H1 (cell line): ENCODE measurements at regions not wholly inside any gene's neighbourhood (a gene's known extent, or its start where the extent isn't known, plus 50 kb on each side); places are given as distances from the start of the nearest gene placed in this dataset.
"Not testable (repeated sequence)": the region's sequence is repeated elsewhere in the genome, so short reads cannot be mapped to it uniquely, and the experiment has no call there.

Experiments used
- CTCF ChIA-PET: fragments of 300-600 bp; sonication (Branson Sonifier 250); formaldehyde crosslinking; loops from one replicate; lab custom pipeline; 2021; ENCODE audit not compliant: partially characterized antibody; lab: Charles Lee
- POLR2A ChIA-PET: fragments of 300-600 bp; sonication (Branson Sonifier 250); formaldehyde crosslinking; loops from one replicate; lab custom pipeline; 2021; ENCODE audit warnings: inconsistent platforms; ENCODE audit not compliant: partially characterized antibody; lab: Charles Lee
- DNase-seq, 2 experiments: peaks; one replicate each; pipeline versions ENCODE4 v3.0.0 to v3.0.0-alpha.2; 2010 to 2022; ENCODE audit warnings: low spot score in 2 of 2, low read depth in 1 of 2, mixed read lengths in 1 of 2
- FAIRE-seq: peaks from 2 replicates; lab custom pipeline; 2011; peaks lifted over from hg19 to GRCh38; lab: Jason Lieb, UNC
- H2AFZ ChIP-seq: 2 replicates; pipeline ENCODE4 v1.8.1; 2012; ENCODE audit warnings: low read length, inconsistent platforms
- H2AK5ac ChIP-seq: 2 replicates; pipeline ENCODE4 v1.6.1; 2013; ENCODE audit warnings: low read depth, low read length
- H2BK120ac ChIP-seq: replicated peaks from 2 replicates; pipeline ENCODE3; 2013; ENCODE audit warnings: low read depth, low read length, inconsistent platforms
- H2BK12ac ChIP-seq: 2 replicates; pipeline ENCODE4 v1.6.1; 2013; ENCODE audit warnings: low read depth, low read length
- H2BK15ac ChIP-seq: 2 replicates; pipeline ENCODE4 v1.6.1; 2013; ENCODE audit warnings: low read length
- H2BK20ac ChIP-seq: 2 replicates; pipeline ENCODE4 v1.6.1; 2013; ENCODE audit warnings: low read length
- H2BK5ac ChIP-seq: 2 replicates; pipeline ENCODE4 v1.6.1; 2013; ENCODE audit warnings: low read depth, low read length
- H3K14ac ChIP-seq: 2 replicates; pipeline ENCODE4 v1.6.1; 2013; ENCODE audit warnings: inconsistent platforms; ENCODE audit not compliant: insufficient read length
- H3K18ac ChIP-seq: 2 replicates; pipeline ENCODE4 v1.6.1; 2013; ENCODE audit warnings: low read length; ENCODE audit errors: extremely low read depth
- H3K23ac ChIP-seq: 2 replicates; pipeline ENCODE4 v1.6.1; 2013; ENCODE audit warnings: inconsistent platforms; ENCODE audit not compliant: insufficient read length
- H3K23me2 ChIP-seq: 2 replicates; pipeline ENCODE4 v1.6.1; 2013; ENCODE audit warnings: low read depth, low read length
- H3K27ac ChIP-seq: 2 replicates; pipeline ENCODE4 v1.6.1; 2011; ENCODE audit warnings: low read depth, low read length, inconsistent platforms
- H3K27me3 ChIP-seq, 4 experiments: replicated peaks in 1 of 4; 1 replicate in 1 of 4; 2 replicates in 3 of 4; pipeline versions ENCODE4 v1.6.1 to v1.8.1; 2011 to 2013; ENCODE audit warnings: low read length in 3 of 4, mild to moderate bottlenecking in 3 of 4, inconsistent platforms in 2 of 4, mixed read lengths in 2 of 4, moderate library complexity in 1 of 4; ENCODE audit not compliant: control insufficient read depth in 3 of 4, insufficient read depth in 3 of 4; ENCODE audit errors: extremely low read depth in 1 of 4
- H3K36me3 ChIP-seq, 4 experiments: 2 replicates each; pipeline versions ENCODE4 v1.6.1 to v1.8.1; 2011 to 2013; ENCODE audit warnings: mild to moderate bottlenecking in 4 of 4, low read length in 3 of 4, moderate library complexity in 2 of 4, control low read depth in 1 of 4, inconsistent platforms in 1 of 4; ENCODE audit not compliant: insufficient read depth in 4 of 4, control insufficient read depth in 2 of 4
- H3K4ac ChIP-seq: replicated peaks from 2 replicates; pipeline ENCODE3; 2013; ENCODE audit warnings: low read length, low read depth, mixed read lengths, inconsistent platforms; ENCODE audit not compliant: insufficient read length
- H3K4me1 ChIP-seq, 4 experiments: replicated peaks in 1 of 4; 1 replicate in 1 of 4; 2 replicates in 3 of 4; pipeline versions ENCODE4 v1.6.1 to v1.8.1; 2011 to 2013; ENCODE audit warnings: low read length in 3 of 4, inconsistent platforms in 2 of 4, mixed read lengths in 1 of 4; ENCODE audit not compliant: insufficient read depth in 4 of 4, control insufficient read depth in 3 of 4
- H3K4me2 ChIP-seq, 2 experiments: 2 replicates each; pipeline versions ENCODE4 v1.6.1 to v1.8.1; 2011 to 2013; ENCODE audit warnings: low read depth in 2 of 2, low read length in 2 of 2, control low read depth in 1 of 2, inconsistent platforms in 1 of 2, mild to moderate bottlenecking in 1 of 2; ENCODE audit not compliant: insufficient read depth in 1 of 2
- H3K4me3 ChIP-seq, 4 experiments: fragments of 200-600, 300-600 bp in 1 of 4; sonication (generic), shearing (Covaris generic), sonication (Bioruptor Twin) in 1 of 4; 2 replicates each; pipeline versions ENCODE4 v1.5.1 to v1.8.1; 2011 to 2016; ENCODE audit warnings: low read length in 4 of 4, low read depth in 3 of 4, control low read depth in 2 of 4, inconsistent platforms in 2 of 4, mild to moderate bottlenecking in 2 of 4, mixed read lengths in 1 of 4, moderate library complexity in 1 of 4; ENCODE audit not compliant: insufficient read depth in 2 of 4; ENCODE audit errors: extremely low read depth in 1 of 4
- H3K56ac ChIP-seq: replicated peaks from 2 replicates; pipeline ENCODE3; 2013; ENCODE audit warnings: low read depth, mild to moderate bottlenecking, mixed read lengths, low read length, inconsistent platforms; ENCODE audit not compliant: insufficient read length
- H3K79me1 ChIP-seq: 2 replicates; pipeline ENCODE4 v1.6.1; 2013; ENCODE audit warnings: low read depth, low read length, control low read depth
- H3K79me2 ChIP-seq, 2 experiments: 2 replicates each; pipeline versions ENCODE4 v1.6.1 to v1.8.1; 2012 to 2013; ENCODE audit warnings: low read length in 2 of 2, mild to moderate bottlenecking in 2 of 2, inconsistent platforms in 1 of 2; ENCODE audit not compliant: insufficient read depth in 2 of 2, control insufficient read depth in 1 of 2
- H3K9ac ChIP-seq, 4 experiments: replicated peaks in 1 of 4; 1 replicate in 1 of 4; 2 replicates in 3 of 4; pipeline versions ENCODE4 v1.6.1 to v1.8.1; 2011 to 2013; ENCODE audit warnings: low read depth in 3 of 4, low read length in 3 of 4, control low read depth in 2 of 4, mild to moderate bottlenecking in 2 of 4, moderate library complexity in 2 of 4, inconsistent platforms in 1 of 4; ENCODE audit errors: extremely low read depth in 1 of 4
- H3K9me3 ChIP-seq, 2 experiments: 2 replicates each; pipeline versions ENCODE4 v1.6.1 to v1.8.1; 2012 to 2013; ENCODE audit warnings: mild to moderate bottlenecking in 2 of 2, moderate library complexity in 2 of 2, control low read depth in 1 of 2, inconsistent platforms in 1 of 2, low read depth in 1 of 2, low read length in 1 of 2, mixed read lengths in 1 of 2; ENCODE audit not compliant: insufficient read depth in 2 of 2
- H4K20me1 ChIP-seq, 2 experiments: replicated peaks in 1 of 2; 2 replicates each; pipeline versions ENCODE3 to v1.8.1; 2011 to 2013; ENCODE audit warnings: inconsistent platforms in 2 of 2, low read length in 2 of 2, mild to moderate bottlenecking in 1 of 2; ENCODE audit not compliant: insufficient read depth in 2 of 2, control insufficient read depth in 1 of 2
- H4K5ac ChIP-seq: 2 replicates; pipeline ENCODE4 v1.6.1; 2013; ENCODE audit warnings: low read length, low read depth, mixed read lengths, inconsistent platforms; ENCODE audit not compliant: insufficient read length
- H4K8ac ChIP-seq: 2 replicates; pipeline ENCODE4 v1.8.0; 2013; ENCODE audit warnings: mild to moderate bottlenecking, moderate library complexity, low read length, inconsistent platforms; ENCODE audit not compliant: insufficient read depth; ENCODE audit errors: extremely low read depth
- H4K91ac ChIP-seq: replicated peaks from 2 replicates; pipeline ENCODE3; 2013; ENCODE audit warnings: low read length, mixed read lengths, inconsistent platforms; ENCODE audit not compliant: insufficient read length
- BCL11A ChIP-seq, 2 experiments: IDR thresholded peaks; one replicate each; pipeline ENCODE4 v1.6.1; 2011; ENCODE audit warnings: low read depth in 2 of 2, low read length in 2 of 2, mild to moderate bottlenecking in 2 of 2
- MAX ChIP-seq: IDR thresholded peaks from 2 replicates; pipeline ENCODE4 v1.6.1; 2012; ENCODE audit warnings: inconsistent platforms
- WGBS, 2 experiments: shearing (Covaris generic) in 1 of 2; methylation state at CpG; one replicate each; pipeline versions ENCODE4 v1.1.6 to v1.1.7; 2013 to 2015; ENCODE audit warnings: low lambda C conversion rate in 2 of 2, mixed read lengths in 2 of 2, inconsistent platforms in 1 of 2, low coverage in 1 of 2, missing lambda C conversion rate in 1 of 2; ENCODE audit not compliant: insufficient replicate concordance in 2 of 2, insufficient coverage in 1 of 2, insufficient read length in 1 of 2; ENCODE audit errors: extremely low coverage in 1 of 2, missing lambda C conversion rate in 1 of 2; 5-methylcytosine and 5-hydroxymethylcytosine counted together

GRCh38 chr11:103812680-103813079 is 223.8 kb upstream of the DDI1 start:
- no peak overlapping the region for H2AK5ac ChIP-seq
- no peaks in the 10 kb centered on the region; the same call in 1 of the 2 replicates for H3K23me2 ChIP-seq
- DNase-seq, result no peak
- no peaks in the 10 kb centered on the region for H3K27me3 ChIP-seq
- POLR2A ChIA-PET, result no interaction called here
- no peaks in the 10 kb centered on the region for H3K79me2 ChIP-seq
- H2BK5ac ChIP-seq, result no peak overlapping the region
- H2BK20ac ChIP-seq, result no peak overlapping the region
- no peak overlapping the region for H3K56ac ChIP-seq
- no peak overlapping the region for H3K4me2 ChIP-seq
- H4K5ac ChIP-seq, result no peak overlapping the region
- CTCF ChIA-PET, result no interaction called here
- no peak overlapping the region for H3K27ac ChIP-seq
- no peak overlapping the region for H2BK12ac ChIP-seq
- no peak overlapping the region for H2BK15ac ChIP-seq
- H4K20me1 ChIP-seq, result no peaks in the 10 kb centered on the region
- H3K4me1 ChIP-seq, result peaks cover 0 to 12% (median 7%) of the 10 kb centered on the region in 4 experiments; a peak in 4 of 7 replicates
- H3K23ac ChIP-seq, result no peak overlapping the region
- no peak overlapping the region for H2AFZ ChIP-seq
- no peak overlapping the region for H2BK120ac ChIP-seq
- H4K91ac ChIP-seq, result no peak overlapping the region
- H4K8ac ChIP-seq, result no peak overlapping the region
- H3K79me1 ChIP-seq, result no peaks in the 10 kb centered on the region
- no peak overlapping the region for H3K4ac ChIP-seq
- H3K18ac ChIP-seq, result no peak overlapping the region
- H3K14ac ChIP-seq, result no peak overlapping the region
- FAIRE-seq, result no peak
- H3K36me3 ChIP-seq, result no peaks in the 10 kb centered on the region
- WGBS, 2 experiments, result 51% methylated on average over 3 of the region's 3 CpGs; no CpG with 5 or more reads in 1 of the 2 experiments
- no peaks in the 10 kb centered on the region for H3K9me3 ChIP-seq
- no peak overlapping the region for H3K9ac ChIP-seq
- H3K4me3 ChIP-seq, result no peak overlapping the region
- TF ChIP-seq BCL11A (IDR thresholded peaks at IDR 0.05; ENCODE audit: low read depth in 2 of 2, low read length in 2 of 2) (no peak), MAX (no peak)

- H3K79me1 ChIP-seq, H4K20me1 ChIP-seq, H3K4me3 ChIP-seq, H4K8ac ChIP-seq, H3K4ac ChIP-seq, H2AFZ ChIP-seq, H2BK12ac ChIP-seq, H3K79me2 ChIP-seq, H3K36me3 ChIP-seq, H2BK5ac ChIP-seq, H3K56ac ChIP-seq, H3K23ac ChIP-seq, H2BK120ac ChIP-seq, H3K27ac ChIP-seq, H3K4me1 ChIP-seq, H3K14ac ChIP-seq, H2AK5ac ChIP-seq, FAIRE-seq, DNase-seq, H4K5ac ChIP-seq, H3K9ac ChIP-seq, H3K27me3 ChIP-seq, POLR2A ChIA-PET, H3K18ac ChIP-seq, H3K23me2 ChIP-seq, H3K4me2 ChIP-seq, H2BK20ac ChIP-seq, CTCF ChIA-PET, H4K91ac ChIP-seq, H2BK15ac ChIP-seq: not testable (repeated sequence)
- WGBS, 2 experiments, result 92% methylated on average over 8 of the region's 8 CpGs; no CpG with 5 or more reads in 1 of the 2 experiments
- peaks cover 9 to 11% of the 10 kb centered on the region in 2 experiments; a peak in 3 of 4 replicates for H3K9me3 ChIP-seq
Measured at GRCh38 chr11:103820345-103820744, 216.1 kb upstream of the DDI1 start.
